ENCODE measurements at regions not wholly inside any gene's neighbourhood (a gene's known extent, or its start where the extent isn't known, plus 50 kb on each side); places are given as distances from the start of the nearest gene placed in this dataset.

GRCh38 chr5:20286512-20286911, 298.5 kb upstream of the CDH18 start:
- no peak for TF ChIP-seq CTCF (IDR thresholded peaks at IDR 0.05)
- TF ChIP-seq POLR2AphosphoS5 (IDR thresholded peaks at IDR 0.05), result no peak
- no peak for TF ChIP-seq EP300 (IDR thresholded peaks at IDR 0.05)
